ENCODE measurements at regions not wholly inside any gene's neighbourhood (a gene's known extent, or its start where the extent isn't known, plus 50 kb on each side); places are given as distances from the start of the nearest gene placed in this dataset.

DNA sequence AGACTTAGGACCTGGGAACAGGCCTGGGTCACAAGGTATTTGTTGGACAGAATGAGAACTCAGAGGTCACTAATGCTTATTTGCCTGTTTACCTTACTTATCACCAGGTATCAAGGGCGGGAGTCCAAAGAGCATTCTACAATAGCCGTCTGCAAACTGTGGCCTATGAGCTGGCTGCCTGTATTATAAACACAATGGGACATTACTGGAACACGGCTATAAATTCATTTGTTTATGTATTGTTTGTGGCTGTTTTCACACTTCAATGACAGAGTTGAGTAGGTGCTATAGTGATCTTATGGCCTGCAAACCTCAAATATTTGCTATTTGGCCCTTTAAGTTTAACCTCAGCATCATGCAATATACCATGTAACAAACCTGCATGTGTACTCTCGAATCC, 76.6 kb upstream of the ASTN2 start:
- TF ChIP-seq POLR2A (IDR thresholded peaks at IDR 0.05; ENCODE audit: low read depth, low read length) (no peak), POLR2AphosphoS5 (IDR thresholded peaks at IDR 0.05; ENCODE audit: low read depth, low read length) (no peak)

All from GM12892 (cell line).